Astrocyte (in vitro differentiated cells and primary cell): ENCODE measurements at regions not wholly inside any gene's neighbourhood (a gene's known extent, or its start where the extent isn't known, plus 50 kb on each side); places are given as distances from the start of the nearest gene placed in this dataset.

Source experiments
- CTCF ChIP-seq: IDR thresholded peaks from 2 replicates; pipeline ENCODE4 v1.5.1; 2011; ENCODE audit warnings: low read depth, mild to moderate bottlenecking, inconsistent platforms, low read length, moderate library complexity; ENCODE audit not compliant: insufficient read depth
- EZH2 ChIP-seq: IDR thresholded peaks from 2 replicates; pipeline ENCODE4 v1.6.1; 2012; ENCODE audit warnings: mild to moderate bottlenecking, low read length, inconsistent platforms; ENCODE audit not compliant: insufficient read depth

GRCh38 chr1:83058327-83058726 lies 940.6 kb downstream of the TTLL7 start:
- no peak for TF ChIP-seq CTCF
- no peak for TF ChIP-seq EZH2
